Activated naive CD8-positive, alpha-beta T cell treated with anti-CD3 and anti-CD28 coated beads for 36 hours (primary cell): ENCODE measurements at regions not wholly inside any gene's neighbourhood (a gene's known extent, or its start where the extent isn't known, plus 50 kb on each side); places are given as distances from the start of the nearest gene placed in this dataset.

Source experiments
- DNase-seq: peaks from one replicate; pipeline ENCODE4 v3.0.0; 2021
- H3K27ac Mint-ChIP-seq: one replicate; pipeline ENCODE4 v1.8.0; 2022; ENCODE audit warnings: mild to moderate bottlenecking, moderate library complexity, mixed read lengths
- H3K27me3 Mint-ChIP-seq: one replicate; pipeline ENCODE4 v1.8.0; 2022; ENCODE audit warnings: mild to moderate bottlenecking, mixed read lengths
- H3K36me3 Mint-ChIP-seq: one replicate; pipeline ENCODE4 v1.8.0; 2021; ENCODE audit warnings: mild to moderate bottlenecking, mixed read lengths
- H3K4me1 Mint-ChIP-seq: one replicate; pipeline ENCODE4 v1.8.0; 2021; ENCODE audit warnings: mixed read lengths
- H3K4me3 Mint-ChIP-seq: one replicate; pipeline ENCODE4 v1.8.0; 2022; ENCODE audit warnings: mild to moderate bottlenecking, moderate library complexity, mixed read lengths
- H3K9me3 Mint-ChIP-seq: one replicate; pipeline ENCODE4 v1.8.0; 2022; ENCODE audit warnings: mixed read lengths

DNA sequence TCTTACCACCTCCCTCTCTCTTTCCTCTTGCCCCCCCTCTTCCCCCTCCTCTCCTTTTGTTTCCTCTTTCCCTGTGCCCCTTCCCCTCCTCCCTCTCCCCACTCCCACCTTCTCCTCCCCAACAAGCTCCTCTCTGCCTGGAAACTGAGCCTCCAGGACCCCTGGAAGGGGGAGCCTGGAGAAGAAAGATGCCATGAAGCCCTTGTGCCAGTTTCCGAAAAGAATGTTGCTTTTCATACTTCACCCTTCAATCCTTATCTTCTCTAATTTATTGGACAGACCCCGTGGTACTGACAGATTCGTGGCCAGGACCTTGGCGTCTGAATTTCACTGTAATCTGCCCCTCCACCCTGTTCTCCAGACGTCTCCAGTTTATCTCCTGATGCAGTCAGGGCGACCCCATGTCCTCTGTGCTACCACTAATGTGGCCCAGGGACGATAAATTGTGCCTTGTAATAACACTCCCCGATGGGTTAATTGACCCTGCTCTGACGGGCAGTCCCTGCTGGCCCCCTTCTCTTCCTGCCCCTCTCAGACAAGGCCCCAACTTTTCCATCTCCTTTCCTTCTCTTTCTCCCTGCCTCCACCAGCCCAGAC lies 138.4 kb upstream of the GSE1 start:
- Mint-ChIP-seq H3K4me3 (no peak overlapping the region), H3K4me1 (peaks cover 2% of the 10 kb centered on the region), H3K27ac (no peak overlapping the region), H3K27me3 (no peaks in the 10 kb centered on the region), H3K9me3 (no peaks in the 10 kb centered on the region), H3K36me3 (no peaks in the 10 kb centered on the region)
- no peak for DNase-seq

DNA sequence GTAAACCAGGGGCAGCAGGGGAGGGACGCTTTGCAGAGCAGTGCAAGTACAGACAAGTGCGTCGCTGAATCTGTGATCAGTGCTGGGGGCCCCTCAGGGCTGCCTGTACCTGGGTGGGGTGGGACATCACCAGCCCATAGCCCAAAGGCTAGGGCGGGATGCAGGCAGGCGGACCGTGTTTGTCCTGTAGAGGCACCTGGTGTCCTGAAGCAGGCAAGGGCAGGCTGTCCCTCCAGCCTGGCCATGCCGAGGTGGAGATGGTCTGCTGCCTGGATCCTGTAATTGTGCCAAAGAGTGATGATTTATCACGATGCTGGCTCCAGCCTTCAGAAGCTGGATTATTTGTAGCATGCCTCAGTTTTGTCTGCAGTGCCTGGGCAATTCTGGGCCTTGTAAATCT lies 137.9 kb upstream of the GSE1 start:
- no peak overlapping the region for H3K4me3 Mint-ChIP-seq
- H3K4me1 Mint-ChIP-seq, result peaks cover 2% of the 10 kb centered on the region
- H3K36me3 Mint-ChIP-seq, result no peaks in the 10 kb centered on the region
- H3K27me3 Mint-ChIP-seq, result no peaks in the 10 kb centered on the region
- no peak overlapping the region for H3K27ac Mint-ChIP-seq
- no peaks in the 10 kb centered on the region for H3K9me3 Mint-ChIP-seq
- no peak for DNase-seq

DNA sequence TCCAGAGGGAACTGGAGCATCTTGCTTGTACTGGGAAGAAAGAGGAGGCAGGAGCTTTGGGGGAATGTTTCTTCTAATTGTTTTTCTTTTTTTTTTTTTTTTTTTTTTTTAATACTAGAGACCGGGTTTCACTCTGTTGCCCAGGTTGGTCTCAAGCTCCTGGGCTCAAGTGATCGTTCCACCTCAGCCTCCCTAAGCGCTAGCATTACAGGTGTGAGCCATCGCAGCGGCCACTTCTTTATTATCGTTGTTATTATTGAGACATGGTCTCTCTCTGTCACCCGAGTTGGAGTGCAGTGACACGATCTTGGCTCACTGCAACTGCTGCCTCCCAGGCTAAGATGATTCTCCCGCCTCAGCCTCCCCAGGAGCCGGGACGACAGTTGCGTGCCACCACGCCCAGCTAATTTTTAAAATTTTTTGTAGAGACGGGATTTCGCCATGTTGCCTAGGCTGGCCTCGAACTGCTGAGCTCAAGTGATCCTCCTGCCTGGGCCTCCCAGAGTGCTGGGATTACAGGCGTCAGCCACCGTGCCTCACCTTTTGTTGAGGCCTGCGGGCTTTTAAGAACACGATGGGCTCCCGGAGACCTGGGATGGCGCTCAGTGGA lies 137.3 kb upstream of the GSE1 start:
- H3K36me3 Mint-ChIP-seq, result no peaks in the 10 kb centered on the region
- no peak overlapping the region for H3K4me3 Mint-ChIP-seq
- peaks cover 2% of the 10 kb centered on the region for H3K4me1 Mint-ChIP-seq
- no peaks in the 10 kb centered on the region for H3K27me3 Mint-ChIP-seq
- no peaks in the 10 kb centered on the region for H3K9me3 Mint-ChIP-seq
- H3K27ac Mint-ChIP-seq, result no peak overlapping the region
- DNase-seq, result no peak

DNA sequence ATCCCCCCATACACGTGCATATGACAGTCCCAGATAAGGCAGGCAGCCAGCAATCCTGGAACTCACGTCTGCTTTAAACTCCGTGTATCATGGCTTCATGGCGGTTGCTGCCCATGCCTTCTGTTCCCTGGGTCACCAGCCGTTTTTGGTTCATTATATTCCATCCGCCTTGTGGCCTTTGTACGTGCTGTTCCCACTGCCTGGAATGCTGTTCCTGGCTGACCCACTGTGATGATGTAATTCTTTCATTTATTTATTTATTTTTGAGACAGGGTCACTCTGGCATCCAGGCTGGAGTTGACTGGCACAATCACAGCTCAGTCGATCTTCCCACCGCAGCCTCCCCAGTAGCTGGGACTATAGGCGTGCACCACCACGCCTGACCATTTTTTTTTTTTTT lies 136.7 kb upstream of the GSE1 start:
- Mint-ChIP-seq H3K27me3 (no peaks in the 10 kb centered on the region), H3K4me3 (no peak overlapping the region), H3K27ac (no peak overlapping the region), H3K9me3 (no peaks in the 10 kb centered on the region), H3K36me3 (no peaks in the 10 kb centered on the region), H3K4me1 (peaks cover 2% of the 10 kb centered on the region)
- DNase-seq, result no peak

DNA sequence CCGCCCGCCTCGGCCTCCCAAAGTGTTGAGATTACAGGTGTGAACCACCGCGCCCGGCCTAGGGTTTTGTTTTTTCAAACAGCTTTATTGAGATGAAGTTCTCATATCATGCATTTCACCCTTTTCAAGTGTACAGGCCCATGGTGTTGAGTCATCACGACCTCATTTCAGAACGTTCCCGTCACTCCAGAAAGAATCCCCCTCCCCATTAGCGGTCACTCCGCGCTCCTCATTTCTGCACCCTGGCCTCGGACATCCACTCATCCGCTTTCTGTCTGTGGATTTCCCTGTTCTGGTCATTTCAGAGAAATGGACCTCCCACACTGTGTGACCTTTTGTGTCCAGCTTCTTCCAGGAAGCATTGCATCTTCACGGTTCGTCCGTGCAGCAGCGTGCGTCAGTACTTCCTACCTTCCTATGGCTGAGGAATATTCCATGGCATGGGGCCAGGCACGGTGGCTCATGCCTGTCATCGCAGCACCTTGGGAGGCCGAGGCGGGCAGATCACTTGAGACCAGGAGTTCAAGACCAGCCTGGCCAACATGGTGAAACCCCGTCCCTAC lies 135.2 kb upstream of the GSE1 start:
- Mint-ChIP-seq H3K9me3 (no peaks in the 10 kb centered on the region), H3K27me3 (no peaks in the 10 kb centered on the region), H3K36me3 (no peaks in the 10 kb centered on the region), H3K27ac (no peak overlapping the region), H3K4me1 (peaks cover 2% of the 10 kb centered on the region), H3K4me3 (no peak overlapping the region)
- no peak for DNase-seq

DNA sequence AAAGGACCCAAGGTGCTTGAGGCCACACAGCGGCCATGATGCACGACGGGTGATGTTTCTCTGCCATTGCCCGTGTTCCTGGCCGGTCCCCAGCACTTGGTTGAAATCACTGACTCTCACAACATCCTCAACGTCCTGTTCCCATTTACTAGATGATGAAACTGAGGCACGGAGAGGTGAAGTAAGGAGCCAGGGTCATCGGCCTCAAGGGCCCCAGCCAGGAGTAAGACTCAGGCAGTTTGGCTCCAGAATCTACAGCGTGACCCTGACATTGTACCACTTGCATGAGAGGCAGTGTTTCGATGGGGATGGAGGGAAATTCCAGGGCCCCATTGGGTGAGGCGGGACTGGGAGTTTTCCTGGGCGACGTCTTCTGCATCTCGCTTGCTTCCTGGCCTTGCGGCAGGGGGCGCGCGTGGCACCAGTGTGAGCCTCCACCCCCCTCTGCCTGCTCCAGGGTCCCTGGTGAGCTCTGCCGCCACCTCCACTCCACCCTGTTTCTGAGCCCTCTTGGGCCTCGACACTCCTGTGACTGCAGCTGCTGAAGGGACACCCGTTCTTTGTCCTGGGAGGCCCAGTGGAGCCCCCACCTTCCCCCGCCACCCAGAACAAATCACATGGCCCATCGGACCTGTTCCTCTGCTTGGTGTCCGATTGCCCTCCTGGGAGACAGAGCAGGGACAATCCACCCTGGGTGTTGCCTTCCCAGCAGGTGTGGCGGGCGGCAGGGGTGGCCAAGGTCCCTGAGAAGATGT lies 133.0 kb upstream of the GSE1 start:
- Mint-ChIP-seq H3K27me3 (no peaks in the 10 kb centered on the region), H3K27ac (no peak overlapping the region), H3K9me3 (no peaks in the 10 kb centered on the region), H3K4me3 (no peak overlapping the region), H3K4me1 (no peaks in the 10 kb centered on the region), H3K36me3 (no peaks in the 10 kb centered on the region)
- DNase-seq, result peak; percentile 18

DNA sequence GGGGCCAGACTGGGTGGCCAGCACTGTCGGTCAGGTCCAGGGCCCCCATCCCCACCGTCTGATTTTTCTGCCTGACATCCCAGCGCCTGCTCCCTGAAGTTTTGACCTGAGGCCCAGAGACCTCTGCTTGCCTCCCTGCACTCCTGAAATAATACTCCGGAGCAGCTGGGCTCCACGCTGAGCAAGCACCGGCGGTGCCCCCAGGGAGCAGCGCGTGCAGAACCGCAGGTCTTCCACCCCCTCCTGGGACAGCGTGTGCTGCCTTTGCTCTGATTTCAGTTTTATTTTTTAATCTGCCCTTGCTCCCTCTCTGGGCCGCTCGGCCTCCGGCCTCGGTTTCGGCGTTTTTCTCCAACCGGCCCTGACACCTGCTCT lies 132.4 kb upstream of the GSE1 start:
- H3K36me3 Mint-ChIP-seq, result no peaks in the 10 kb centered on the region
- H3K9me3 Mint-ChIP-seq, result no peaks in the 10 kb centered on the region
- DNase-seq, result no peak
- H3K27ac Mint-ChIP-seq, result no peak overlapping the region
- no peaks in the 10 kb centered on the region for H3K4me1 Mint-ChIP-seq
- H3K4me3 Mint-ChIP-seq, result no peak overlapping the region
- no peaks in the 10 kb centered on the region for H3K27me3 Mint-ChIP-seq

DNA sequence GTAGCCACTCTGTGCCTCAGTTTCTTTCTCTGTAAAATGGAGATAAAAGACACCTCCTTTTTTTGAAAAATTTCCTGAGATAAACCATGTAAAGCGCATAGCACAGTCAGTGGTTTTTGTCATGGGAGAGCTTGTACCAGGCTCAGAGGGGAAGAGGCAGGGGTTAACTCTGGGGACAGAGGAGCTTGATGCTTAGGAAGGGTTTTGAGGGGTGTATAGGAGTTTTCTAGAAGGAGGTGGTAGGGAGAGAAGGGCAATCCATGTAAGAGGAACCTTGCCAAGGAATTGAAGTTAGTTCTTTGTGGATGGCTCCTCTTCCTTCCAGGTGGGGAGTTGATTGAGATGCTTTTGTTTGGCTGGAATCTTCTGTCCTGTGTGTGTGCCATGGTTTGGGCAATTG lies 131.9 kb upstream of the GSE1 start:
- Mint-ChIP-seq H3K27ac (peak overlapping the region; percentile 36), H3K9me3 (no peaks in the 10 kb centered on the region), H3K4me1 (no peaks in the 10 kb centered on the region), H3K36me3 (no peaks in the 10 kb centered on the region), H3K4me3 (no peak overlapping the region), H3K27me3 (no peaks in the 10 kb centered on the region)
- DNase-seq, result no peak

DNA sequence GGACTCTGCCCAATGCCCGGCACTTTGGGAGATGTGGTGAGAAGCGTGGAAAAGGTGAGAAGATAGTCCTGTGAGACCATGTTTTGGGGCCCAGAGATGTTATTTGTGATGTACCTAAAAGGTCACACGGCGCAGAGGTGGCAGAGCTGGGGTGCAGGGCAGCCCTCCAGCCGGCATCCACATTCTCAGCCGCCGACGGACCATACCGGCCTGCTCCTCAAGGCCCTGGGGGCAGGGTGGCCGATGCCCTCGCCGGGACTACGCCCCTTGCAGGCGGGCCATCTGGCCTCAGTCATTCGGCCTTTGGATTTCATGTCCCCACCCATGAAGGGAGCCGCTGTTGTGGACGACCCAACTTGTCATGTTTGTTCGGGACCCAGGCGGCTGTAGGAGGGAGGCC lies 131.4 kb upstream of the GSE1 start:
- H3K27me3 Mint-ChIP-seq, result no peaks in the 10 kb centered on the region
- no peaks in the 10 kb centered on the region for H3K9me3 Mint-ChIP-seq
- no peak overlapping the region for H3K27ac Mint-ChIP-seq
- no peak overlapping the region for H3K4me3 Mint-ChIP-seq
- no peaks in the 10 kb centered on the region for H3K36me3 Mint-ChIP-seq
- DNase-seq, result no peak
- H3K4me1 Mint-ChIP-seq, result no peaks in the 10 kb centered on the region

DNA sequence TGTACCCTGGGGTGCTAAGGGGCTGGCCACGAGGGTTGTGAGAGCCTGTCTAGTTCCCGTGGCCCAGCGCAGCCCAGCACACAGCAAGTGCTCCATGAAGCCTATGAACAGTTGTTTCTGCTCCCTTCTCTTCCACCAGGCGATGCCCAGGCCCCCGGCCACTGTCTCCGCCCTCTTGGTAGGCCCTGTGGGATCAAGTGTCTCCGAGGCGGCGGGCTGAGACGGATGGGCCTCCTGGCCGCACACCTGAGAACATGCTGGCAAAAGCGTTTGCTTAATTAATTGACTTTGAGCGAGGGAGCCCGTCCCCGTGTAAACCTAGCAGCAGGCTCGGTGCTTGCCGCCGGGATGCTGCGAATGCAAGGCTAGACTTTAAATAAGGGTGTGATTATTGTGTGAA lies 129.7 kb upstream of the GSE1 start:
- Mint-ChIP-seq H3K9me3 (no peaks in the 10 kb centered on the region), H3K27ac (no peak overlapping the region), H3K4me1 (no peaks in the 10 kb centered on the region), H3K27me3 (no peaks in the 10 kb centered on the region), H3K4me3 (no peak overlapping the region), H3K36me3 (no peaks in the 10 kb centered on the region)
- no peak for DNase-seq

DNA sequence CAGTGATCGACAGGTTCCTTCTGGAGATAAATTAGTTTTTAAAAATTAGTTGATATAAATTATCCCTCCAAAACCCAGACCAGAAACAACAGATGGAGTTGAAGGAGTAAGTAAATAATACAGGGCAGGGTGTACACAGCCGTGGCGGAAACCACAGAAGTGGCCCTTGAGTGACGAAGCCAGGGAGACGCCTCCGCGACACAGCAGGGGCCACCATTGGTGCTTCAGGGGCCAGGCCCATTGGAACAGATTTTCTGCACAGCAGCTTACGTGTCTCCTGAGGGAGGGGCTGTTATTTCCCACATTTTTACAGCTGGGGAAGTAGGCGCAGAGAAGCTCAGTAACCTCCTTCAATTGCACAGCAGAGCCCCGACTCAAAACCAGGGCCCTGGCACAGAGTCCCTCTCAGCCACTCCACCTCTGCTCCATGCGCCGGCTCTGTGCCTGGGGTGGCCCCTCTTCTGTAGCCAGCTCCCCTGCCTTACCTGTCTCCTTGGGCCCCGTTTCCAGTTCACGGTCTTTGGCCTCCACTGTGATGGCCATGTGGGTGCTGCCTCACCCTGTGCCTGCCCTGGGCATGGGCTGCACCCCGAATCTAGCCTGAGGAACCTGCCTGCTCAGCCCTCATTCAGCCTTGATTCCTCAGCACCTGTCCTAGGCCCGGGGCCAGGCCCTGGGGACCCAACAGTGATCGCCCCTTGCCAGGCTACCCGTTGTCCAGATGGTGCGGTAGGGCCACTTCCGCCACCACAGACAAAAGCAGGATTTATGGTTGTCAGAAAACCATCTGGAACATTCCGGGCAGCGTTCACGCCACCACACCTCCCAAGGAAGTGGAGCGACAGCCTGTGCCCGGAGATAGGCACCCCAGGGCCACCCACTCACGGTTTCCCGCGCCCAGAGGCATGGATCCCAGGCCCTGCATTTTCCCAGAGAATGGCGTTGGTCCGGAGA lies 128.5 kb upstream of the GSE1 start:
- no peaks in the 10 kb centered on the region for H3K36me3 Mint-ChIP-seq
- DNase-seq, result no peak
- H3K4me1 Mint-ChIP-seq, result no peaks in the 10 kb centered on the region
- H3K9me3 Mint-ChIP-seq, result no peaks in the 10 kb centered on the region
- H3K27me3 Mint-ChIP-seq, result no peaks in the 10 kb centered on the region
- no peak overlapping the region for H3K27ac Mint-ChIP-seq
- H3K4me3 Mint-ChIP-seq, result no peak overlapping the region

DNA sequence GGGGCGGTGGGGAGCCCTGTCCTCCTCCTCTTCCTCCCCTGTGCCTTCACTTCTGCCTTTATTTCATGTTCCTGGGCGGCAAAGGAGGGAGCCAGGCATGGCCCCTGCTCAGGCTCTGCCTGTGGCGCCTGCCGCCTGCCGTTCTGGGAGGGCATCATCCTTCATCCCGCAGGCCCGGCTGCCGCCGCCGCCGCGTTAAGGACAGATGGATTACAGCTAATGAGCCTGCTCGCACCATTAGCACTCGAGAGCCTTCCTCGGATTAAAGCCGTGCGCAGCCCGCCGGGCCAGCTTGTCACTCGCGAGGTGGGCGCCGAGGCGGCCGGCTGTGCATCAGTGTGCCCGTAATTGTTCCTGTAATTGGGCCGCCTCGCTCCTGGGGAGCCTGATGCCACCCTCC lies 127.7 kb upstream of the GSE1 start:
- H3K4me1 Mint-ChIP-seq, result no peaks in the 10 kb centered on the region

DNA sequence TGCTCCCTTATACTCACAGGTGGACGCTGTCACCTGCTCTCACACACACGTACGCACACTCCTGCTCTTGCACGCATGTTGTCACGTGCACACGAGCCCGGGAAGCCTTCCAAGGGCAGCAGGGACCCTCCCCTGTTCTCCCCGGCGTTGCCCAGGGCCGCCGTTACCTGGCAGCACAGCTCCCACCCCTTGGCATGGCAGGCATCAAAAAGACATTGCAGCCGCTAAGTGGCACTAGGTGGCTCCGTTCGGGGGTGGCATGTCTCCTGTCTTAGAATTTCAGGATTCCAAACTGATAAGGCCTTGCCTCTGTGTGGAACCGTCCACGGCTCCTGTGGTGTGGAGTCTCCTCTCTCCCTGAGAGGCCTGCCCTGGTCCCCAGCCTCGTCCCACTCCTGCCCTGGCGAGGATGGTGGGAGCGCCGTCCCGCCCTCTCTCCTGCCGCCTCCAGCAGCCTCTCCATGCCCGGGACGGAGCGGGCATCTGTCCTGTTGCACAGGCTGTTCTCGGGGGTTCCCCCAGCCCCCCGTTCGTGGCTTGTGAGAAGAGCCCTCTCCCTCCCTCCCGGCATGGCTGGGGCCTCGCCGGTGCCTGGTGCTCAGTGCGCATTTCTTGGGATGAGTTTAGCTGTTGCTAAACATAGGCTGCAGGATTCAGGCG lies 126.7 kb upstream of the GSE1 start:
- Mint-ChIP-seq H3K4me3 (no peak overlapping the region), H3K4me1 (peaks cover 4% of the 10 kb centered on the region), H3K27ac (no peak overlapping the region), H3K36me3 (no peaks in the 10 kb centered on the region), H3K27me3 (no peaks in the 10 kb centered on the region), H3K9me3 (no peaks in the 10 kb centered on the region)
- no peak for DNase-seq

More for the DNA sequence above, 127.7 kb upstream of the GSE1 start:
- Mint-ChIP-seq H3K27me3 (no peaks in the 10 kb centered on the region), H3K4me3 (no peak overlapping the region), H3K36me3 (no peaks in the 10 kb centered on the region), H3K27ac (no peak overlapping the region), H3K9me3 (no peaks in the 10 kb centered on the region)
- DNase-seq, result no peak

DNA sequence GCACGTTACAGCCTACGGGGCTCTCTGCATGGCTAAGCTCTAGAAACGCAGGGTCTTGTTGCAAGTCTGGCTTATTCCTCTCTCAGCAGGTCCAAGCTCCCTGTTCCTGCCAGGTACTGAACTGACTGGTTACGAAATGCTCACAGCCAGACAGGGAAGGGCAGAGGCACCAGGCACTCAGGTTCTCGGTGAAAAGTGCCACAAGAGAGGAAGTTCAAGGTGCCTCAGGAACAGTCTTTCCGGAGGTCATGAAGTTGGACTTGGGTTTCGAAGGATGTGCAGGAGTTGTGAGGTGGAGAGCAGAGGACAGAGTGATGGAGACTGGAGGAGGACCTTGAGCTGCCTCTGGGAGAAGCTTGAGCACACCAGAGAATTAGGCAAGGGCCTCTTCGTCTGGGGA lies 124.7 kb upstream of the GSE1 start:
- no peak overlapping the region for H3K4me3 Mint-ChIP-seq
- H3K9me3 Mint-ChIP-seq, result no peaks in the 10 kb centered on the region
- H3K4me1 Mint-ChIP-seq, result peaks cover 12% of the 10 kb centered on the region
- DNase-seq, result no peak
- no peak overlapping the region for H3K27ac Mint-ChIP-seq
- no peaks in the 10 kb centered on the region for H3K27me3 Mint-ChIP-seq
- H3K36me3 Mint-ChIP-seq, result no peaks in the 10 kb centered on the region
